OCI-LY7 (cell line): ENCODE measurements at regions not wholly inside any gene's neighbourhood (a gene's known extent, or its start where the extent isn't known, plus 50 kb on each side); places are given as distances from the start of the nearest gene placed in this dataset.

ENCODE experiments used
- EZH2phosphoT487 ChIP-seq: fragments of 200-600 bp; sonication (generic); IDR thresholded peaks from 2 replicates; pipeline ENCODE4 v1.6.1; 2018; ENCODE audit warnings: low read depth, borderline replicate concordance, mild to moderate bottlenecking, mixed run types, antibody characterized with exemption, low read length, moderate library complexity, mixed read lengths
- TF ChIP-seq, protein P1 (sequence below): fragments of 200-600 bp; sonication (generic); conservative IDR thresholded peaks from 2 replicates; pipeline ENCODE4 v1.5.1; 2014; ENCODE audit warnings: mild to moderate bottlenecking, antibody characterized with exemption, low read length, moderate library complexity, mixed read lengths

- TF ChIP-seq, protein P1, sequence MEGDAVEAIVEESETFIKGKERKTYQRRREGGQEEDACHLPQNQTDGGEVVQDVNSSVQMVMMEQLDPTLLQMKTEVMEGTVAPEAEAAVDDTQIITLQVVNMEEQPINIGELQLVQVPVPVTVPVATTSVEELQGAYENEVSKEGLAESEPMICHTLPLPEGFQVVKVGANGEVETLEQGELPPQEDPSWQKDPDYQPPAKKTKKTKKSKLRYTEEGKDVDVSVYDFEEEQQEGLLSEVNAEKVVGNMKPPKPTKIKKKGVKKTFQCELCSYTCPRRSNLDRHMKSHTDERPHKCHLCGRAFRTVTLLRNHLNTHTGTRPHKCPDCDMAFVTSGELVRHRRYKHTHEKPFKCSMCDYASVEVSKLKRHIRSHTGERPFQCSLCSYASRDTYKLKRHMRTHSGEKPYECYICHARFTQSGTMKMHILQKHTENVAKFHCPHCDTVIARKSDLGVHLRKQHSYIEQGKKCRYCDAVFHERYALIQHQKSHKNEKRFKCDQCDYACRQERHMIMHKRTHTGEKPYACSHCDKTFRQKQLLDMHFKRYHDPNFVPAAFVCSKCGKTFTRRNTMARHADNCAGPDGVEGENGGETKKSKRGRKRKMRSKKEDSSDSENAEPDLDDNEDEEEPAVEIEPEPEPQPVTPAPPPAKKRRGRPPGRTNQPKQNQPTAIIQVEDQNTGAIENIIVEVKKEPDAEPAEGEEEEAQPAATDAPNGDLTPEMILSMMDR = no peak
- no peak for TF ChIP-seq EZH2phosphoT487
These were observed 191.6 kb upstream of the CADM1 start for GRCh38 chr11:115695677-115696364.
